IPS-18c (cell line): ENCODE measurements at regions not wholly inside any gene's neighbourhood (a gene's known extent, or its start where the extent isn't known, plus 50 kb on each side); places are given as distances from the start of the nearest gene placed in this dataset.

Experiments used
- H3K4me3 ChIP-seq: 2 replicates; pipeline ENCODE4 v1.7.0; 2013; ENCODE audit warnings: low read depth, mild to moderate bottlenecking, low read length, moderate library complexity; ENCODE audit not compliant: insufficient read depth
- H3K9me3 ChIP-seq: one replicate; pipeline ENCODE4 v1.6.1; 2013; ENCODE audit warnings: mild to moderate bottlenecking, low read length, moderate library complexity; ENCODE audit not compliant: control insufficient read depth, insufficient read depth

- Histone ChIP-seq H3K9me3 (no peaks in the 10 kb centered on the region), H3K4me3 (peak overlapping the region; percentile 53; the same call in 1 of the 2 replicates)
Measured at GRCh38 chr11:69984457-69985261, 93.5 kb upstream of the ANO1 start.

DNA sequence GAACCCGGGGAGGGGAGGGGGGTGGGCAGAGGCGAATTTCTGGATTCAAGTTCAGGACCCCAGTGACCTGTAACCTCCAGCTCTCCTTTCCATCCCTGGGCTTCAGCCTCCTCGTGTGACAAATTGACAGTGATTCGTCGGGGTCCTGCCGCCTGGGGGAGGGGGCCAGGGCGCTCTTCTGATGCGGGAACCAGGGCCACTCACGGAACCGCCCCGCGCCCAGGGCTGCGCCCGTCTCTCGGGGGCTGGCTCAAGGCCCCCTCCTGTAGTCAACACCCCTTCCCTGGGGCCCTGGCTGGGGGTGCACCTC, 92.8 kb upstream of the ANO1 start:
- peak overlapping the region; percentile 53; the same call in 1 of the 2 replicates for H3K4me3 ChIP-seq
- H3K9me3 ChIP-seq, result no peaks in the 10 kb centered on the region

DNA sequence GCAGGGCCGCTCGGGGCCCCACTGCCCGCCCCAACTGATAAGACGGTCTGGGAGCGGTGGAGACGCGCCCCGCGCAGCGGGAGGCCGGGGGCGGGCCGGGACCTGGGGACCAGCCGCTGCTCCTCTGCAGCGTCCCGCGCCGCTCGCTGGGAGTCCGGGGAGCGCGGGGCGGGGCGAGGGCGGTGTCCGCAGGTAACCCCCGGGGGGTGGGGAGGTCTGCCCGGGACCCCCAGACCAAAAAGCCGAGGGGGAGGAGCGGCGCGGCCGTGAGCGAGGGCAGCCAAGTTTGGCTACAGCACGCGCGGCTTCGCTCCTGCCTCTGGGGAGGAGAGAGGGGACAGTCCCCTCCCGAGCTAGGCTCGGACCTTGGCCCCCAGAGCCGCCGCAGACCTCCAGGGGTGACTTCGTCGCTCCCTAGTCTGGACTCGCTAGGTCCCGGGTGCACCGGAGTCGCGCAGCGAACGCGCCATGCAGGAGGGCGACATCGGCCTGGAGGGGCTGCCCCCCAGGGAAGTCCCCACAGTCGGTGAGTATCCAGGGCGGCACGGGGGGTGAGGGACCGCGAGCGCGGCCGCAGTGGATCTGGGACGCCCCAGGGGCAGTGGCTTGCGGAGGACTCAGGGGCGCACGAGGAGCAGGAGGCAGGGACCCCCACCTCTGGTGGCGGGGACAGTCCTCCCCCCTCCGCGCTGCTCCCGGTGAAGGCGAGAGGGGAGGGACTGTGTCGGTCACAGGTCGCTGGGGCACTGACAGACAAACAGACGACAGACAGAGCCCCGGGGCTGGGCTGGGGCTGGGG, 92.3 kb upstream of the ANO1 start:
- peak overlapping the region; percentile 53 for H3K4me3 ChIP-seq

GRCh38 chr11:69986440-69986787, 91.7 kb upstream of the ANO1 start:
- H3K9me3 ChIP-seq, result no peaks in the 10 kb centered on the region
- H3K4me3 ChIP-seq, result peak overlapping the region; percentile 53

More for the DNA sequence above, 92.3 kb upstream of the ANO1 start:
- no peaks in the 10 kb centered on the region for H3K9me3 ChIP-seq

DNA sequence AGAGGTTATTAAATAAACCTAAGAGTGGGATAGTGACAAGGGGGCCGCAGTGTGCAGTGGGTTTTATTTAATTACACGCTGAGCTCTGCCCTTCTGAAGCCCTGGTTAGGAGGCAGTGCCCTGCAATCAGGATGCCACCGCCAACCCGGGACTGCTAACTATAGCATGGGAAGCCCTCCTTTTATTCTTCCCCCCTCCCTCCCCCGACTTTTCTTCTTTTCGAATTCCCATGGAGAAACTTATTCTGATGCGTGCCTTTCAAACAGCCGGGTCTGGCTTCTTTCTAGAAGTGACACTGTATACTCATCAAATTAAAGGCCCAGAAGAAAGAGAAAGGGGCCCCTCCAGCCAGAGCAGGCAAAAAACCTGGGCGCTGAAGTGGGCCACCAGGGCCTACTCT, 91.3 kb upstream of the ANO1 start:
- no peak overlapping the region for H3K4me3 ChIP-seq
- H3K9me3 ChIP-seq, result no peaks in the 10 kb centered on the region

DNA sequence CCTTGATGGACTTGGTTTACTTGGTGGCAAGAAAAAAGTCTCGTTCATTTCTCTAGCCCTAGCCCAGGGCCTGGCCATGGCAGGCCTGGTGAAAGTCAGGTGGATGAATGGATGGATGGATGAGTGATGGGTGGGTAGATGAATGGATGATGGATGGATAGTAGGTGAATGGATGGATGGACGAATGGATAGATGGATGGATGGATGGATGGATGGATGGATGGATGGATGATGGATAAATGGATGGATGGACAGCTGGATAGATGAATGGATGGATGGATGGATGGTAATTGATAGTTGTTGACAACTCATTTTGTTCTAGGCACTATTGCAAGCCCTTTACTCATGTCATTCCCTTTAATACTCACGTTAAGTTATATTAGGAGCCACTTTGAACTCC, 86.1 kb upstream of the ANO1 start:
- no peak overlapping the region for H3K4me3 ChIP-seq
- no peaks in the 10 kb centered on the region for H3K9me3 ChIP-seq

- H3K9me3 ChIP-seq, result no peaks in the 10 kb centered on the region
Measured at GRCh38 chr11:69992943-69993694, 85.0 kb upstream of the ANO1 start.

DNA sequence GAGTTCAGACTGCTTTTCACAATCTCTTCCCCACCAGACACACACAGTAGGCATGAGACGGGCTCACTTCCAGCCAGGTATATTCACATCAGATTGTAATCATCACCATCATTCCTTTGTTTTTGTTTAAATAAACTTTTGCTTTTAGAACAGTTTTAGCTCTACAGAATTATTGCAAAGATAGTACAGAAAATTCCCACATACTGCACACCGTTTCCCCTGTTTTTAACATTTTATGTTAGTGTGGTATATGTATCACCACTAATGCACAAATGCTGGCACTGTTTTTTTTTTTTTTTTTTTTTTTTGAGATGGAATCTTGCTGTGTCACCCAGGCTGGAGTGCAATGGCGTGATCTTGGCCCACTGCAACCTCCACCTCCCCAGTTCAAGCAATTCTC, 83.3 kb upstream of the ANO1 start:
- no peaks in the 10 kb centered on the region for H3K9me3 ChIP-seq
- no peak overlapping the region for H3K4me3 ChIP-seq

More at GRCh38 chr11:69992943-69993694, 85.0 kb upstream of the ANO1 start:
- no peak overlapping the region for H3K4me3 ChIP-seq

GRCh38 chr11:69995697-69996096, 82.4 kb upstream of the ANO1 start:
- Histone ChIP-seq H3K4me3 (no peak overlapping the region), H3K9me3 (no peaks in the 10 kb centered on the region)

DNA sequence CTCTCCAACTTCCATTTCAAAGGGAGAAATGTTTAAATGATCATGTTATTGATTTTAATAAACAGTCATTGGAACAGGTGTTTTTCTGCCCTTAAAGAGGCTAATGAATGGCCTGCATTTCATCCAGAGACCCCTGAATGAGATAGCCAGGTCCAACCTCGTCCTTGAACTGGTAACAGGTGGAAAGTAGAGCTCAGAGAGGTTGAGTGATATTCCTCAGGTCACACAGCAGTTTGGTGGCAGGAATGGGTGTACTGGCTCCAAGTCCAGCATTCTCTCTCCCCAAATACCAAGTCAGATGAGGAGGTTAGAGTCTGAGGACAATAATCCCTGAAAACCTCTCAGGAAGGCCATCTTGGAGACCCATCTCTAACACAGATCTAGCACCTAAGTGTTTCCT, 81.7 kb upstream of the ANO1 start:
- Histone ChIP-seq H3K9me3 (no peaks in the 10 kb centered on the region), H3K4me3 (no peak overlapping the region)

GRCh38 chr11:69997352-69997751, 80.8 kb upstream of the ANO1 start:
- Histone ChIP-seq H3K9me3 (no peaks in the 10 kb centered on the region), H3K4me3 (no peak overlapping the region)

DNA sequence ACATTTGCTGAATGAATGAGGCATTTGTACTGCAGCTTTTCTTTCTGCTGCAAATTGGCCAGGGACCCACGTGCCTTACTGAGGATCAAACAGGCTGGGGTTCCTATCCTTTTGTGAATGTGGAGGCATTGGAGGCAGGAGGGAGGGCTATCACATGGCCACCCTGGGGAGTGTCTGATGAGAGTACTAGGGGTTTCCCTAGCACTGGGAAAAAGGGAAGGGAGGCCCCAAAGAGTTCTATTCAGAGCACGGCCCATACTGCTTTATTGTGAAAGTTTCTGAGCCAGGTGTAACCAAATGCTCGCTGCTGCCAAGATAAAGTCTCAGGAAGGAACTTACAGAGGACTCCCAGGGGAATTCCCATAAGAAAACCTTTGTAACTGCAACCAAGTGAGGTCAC, 78.4 kb upstream of the ANO1 start:
- Histone ChIP-seq H3K4me3 (no peak overlapping the region), H3K9me3 (no peaks in the 10 kb centered on the region)

DNA sequence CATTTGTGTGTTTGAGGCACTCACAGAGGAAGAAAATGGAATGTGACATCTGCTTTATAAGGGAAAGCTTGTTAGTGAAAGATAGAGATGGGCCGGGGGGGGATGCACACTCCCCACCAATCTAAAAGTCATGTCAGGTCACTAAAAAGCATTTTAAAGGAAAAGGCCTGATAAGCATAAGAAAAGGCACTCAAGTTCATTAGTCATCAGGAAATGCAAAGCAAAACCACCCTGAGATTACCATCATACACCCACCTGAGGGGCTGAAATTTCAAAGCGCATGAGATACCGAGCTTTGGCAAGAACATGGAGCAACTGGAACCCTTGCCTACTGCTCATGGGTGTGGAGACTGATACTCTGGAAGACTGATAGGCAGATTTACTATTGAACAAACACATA, 77.9 kb upstream of the ANO1 start:
- Histone ChIP-seq H3K4me3 (no peak overlapping the region), H3K9me3 (no peaks in the 10 kb centered on the region)

DNA sequence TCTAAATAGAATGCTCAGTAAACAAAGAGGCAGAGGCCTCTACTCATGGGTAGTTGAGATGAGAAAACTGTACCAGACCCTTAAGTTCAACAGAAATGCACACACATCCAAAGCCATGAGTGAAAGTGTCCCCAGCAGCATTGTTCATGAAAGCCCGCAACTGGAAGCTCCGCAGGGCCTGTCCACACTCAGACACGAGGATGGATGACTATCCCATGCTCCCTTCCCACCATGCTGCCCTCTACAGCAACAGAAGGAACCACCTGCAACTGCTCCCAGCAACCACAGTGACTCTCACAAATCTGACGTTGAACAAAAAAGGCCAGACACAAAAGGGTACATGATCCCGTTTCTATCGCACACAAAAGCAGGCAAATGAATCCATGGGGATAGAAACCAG, 76.9 kb upstream of the ANO1 start:
- H3K4me3 ChIP-seq, result no peak overlapping the region
- H3K9me3 ChIP-seq, result no peaks in the 10 kb centered on the region

- Histone ChIP-seq H3K4me3 (no peak overlapping the region), H3K9me3 (no peaks in the 10 kb centered on the region)
Measured at GRCh38 chr11:70002433-70002832, 75.7 kb upstream of the ANO1 start.

DNA sequence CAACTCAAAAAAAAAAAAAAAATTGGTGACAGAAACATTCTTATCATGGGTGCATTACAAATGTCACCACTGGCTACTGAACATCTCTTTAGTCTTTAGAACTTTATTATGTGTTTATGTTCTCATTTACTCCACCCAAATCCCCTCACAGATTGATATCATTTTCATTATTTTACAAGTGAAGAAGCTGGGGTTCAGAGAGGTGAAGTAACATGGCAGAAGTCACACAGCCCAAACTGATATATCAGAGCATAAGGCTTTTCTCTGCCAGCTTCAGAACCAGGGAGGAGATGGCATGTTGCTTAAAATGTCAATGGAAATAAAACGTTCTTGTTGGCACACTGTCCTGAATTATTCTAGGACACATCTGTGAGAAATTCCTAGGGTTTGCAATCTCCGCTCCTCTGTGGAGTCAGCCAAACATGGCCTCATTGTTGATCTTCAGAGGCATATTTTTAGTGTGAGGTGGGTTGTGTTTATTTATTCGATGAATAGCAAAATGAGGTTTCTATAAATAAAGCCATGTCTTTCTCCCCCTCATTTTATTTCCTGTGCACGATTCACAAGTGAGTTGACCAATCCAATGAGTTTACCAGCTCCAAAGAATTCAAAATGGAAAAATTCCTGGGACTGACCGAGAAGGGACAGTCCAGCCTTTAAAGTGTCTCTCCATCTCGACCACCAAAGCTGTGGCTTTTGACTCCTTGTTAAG, 72.9 kb upstream of the ANO1 start:
- no peak overlapping the region for H3K4me3 ChIP-seq
- H3K9me3 ChIP-seq, result no peaks in the 10 kb centered on the region

DNA sequence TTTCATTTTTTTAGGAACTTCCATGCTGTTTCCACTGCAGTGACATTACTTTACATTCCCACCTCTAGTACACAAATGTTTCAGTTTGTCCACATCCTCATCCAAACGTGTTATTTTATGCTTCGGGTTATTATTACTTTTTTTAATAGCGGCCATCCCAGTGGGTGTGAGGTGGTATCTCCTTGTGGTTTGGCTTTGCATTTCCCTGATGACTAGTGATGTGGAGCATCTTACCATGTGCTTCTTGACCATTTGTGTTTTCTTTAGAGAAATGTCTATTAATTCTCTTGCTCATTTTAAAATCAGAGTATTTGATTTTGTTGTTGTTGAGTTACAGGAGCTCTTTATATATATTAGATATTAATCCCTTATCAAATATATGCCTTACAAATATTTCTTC, 70.3 kb upstream of the ANO1 start:
- no peak overlapping the region for H3K4me3 ChIP-seq
- no peaks in the 10 kb centered on the region for H3K9me3 ChIP-seq
